Hepatocyte (in vitro differentiated cells): ENCODE measurements at regions not wholly inside any gene's neighbourhood (a gene's known extent, or its start where the extent isn't known, plus 50 kb on each side); places are given as distances from the start of the nearest gene placed in this dataset.

Source experiments
- EZH2 ChIP-seq: fragments of 200-600 bp; sonication (generic); IDR thresholded peaks from 2 replicates; pipeline ENCODE4 v1.6.1; 2016; ENCODE audit warnings: antibody characterized with exemption, mild to moderate bottlenecking, borderline replicate concordance
- TF ChIP-seq, protein P1 (sequence below): fragments of 200-600 bp; sonication (generic); IDR thresholded peaks from 2 replicates; pipeline ENCODE4 v1.5.1; 2016; ENCODE audit warnings: antibody characterized with exemption, mild to moderate bottlenecking; ENCODE audit not compliant: poor library complexity

DNA sequence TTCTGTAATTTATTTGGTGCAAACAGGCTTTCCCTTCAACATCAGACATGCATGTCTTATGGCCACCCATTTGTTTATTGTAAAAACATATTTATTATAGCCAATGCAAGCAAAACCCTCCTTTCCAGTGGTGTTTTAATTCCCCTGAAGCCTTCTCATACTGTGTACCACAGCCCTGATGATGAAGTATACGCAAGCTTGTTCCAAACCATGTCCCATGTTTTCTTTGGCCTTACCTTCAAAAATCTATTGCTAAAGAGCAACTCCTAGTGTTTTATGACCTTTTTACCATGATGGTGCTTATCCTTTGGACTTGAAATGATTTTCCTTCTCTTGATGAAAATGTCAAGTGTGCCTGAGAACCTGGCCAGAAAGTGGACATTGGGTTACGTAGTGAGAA is 85.9 kb upstream of the CCDC91 start:
- TF ChIP-seq, protein P1, sequence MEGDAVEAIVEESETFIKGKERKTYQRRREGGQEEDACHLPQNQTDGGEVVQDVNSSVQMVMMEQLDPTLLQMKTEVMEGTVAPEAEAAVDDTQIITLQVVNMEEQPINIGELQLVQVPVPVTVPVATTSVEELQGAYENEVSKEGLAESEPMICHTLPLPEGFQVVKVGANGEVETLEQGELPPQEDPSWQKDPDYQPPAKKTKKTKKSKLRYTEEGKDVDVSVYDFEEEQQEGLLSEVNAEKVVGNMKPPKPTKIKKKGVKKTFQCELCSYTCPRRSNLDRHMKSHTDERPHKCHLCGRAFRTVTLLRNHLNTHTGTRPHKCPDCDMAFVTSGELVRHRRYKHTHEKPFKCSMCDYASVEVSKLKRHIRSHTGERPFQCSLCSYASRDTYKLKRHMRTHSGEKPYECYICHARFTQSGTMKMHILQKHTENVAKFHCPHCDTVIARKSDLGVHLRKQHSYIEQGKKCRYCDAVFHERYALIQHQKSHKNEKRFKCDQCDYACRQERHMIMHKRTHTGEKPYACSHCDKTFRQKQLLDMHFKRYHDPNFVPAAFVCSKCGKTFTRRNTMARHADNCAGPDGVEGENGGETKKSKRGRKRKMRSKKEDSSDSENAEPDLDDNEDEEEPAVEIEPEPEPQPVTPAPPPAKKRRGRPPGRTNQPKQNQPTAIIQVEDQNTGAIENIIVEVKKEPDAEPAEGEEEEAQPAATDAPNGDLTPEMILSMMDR: no peak
- no peak for TF ChIP-seq EZH2
